OCI-LY3 (cell line): ENCODE measurements at regions not wholly inside any gene's neighbourhood (a gene's known extent, or its start where the extent isn't known, plus 50 kb on each side); places are given as distances from the start of the nearest gene placed in this dataset.

Experiments
- EZH2phosphoT487 ChIP-seq: fragments of 200-600 bp; shearing (Covaris generic); IDR thresholded peaks from 2 replicates; pipeline ENCODE4 v1.6.1; 2018; ENCODE audit warnings: antibody characterized with exemption, mixed run types, low read depth
- TF ChIP-seq, protein P1 (sequence below): fragments of 200-600, 300-600 bp; sonication (generic); IDR thresholded peaks from 2 replicates; pipeline ENCODE4 v1.5.1; 2014; ENCODE audit warnings: antibody characterized with exemption, low read length, low read depth

DNA sequence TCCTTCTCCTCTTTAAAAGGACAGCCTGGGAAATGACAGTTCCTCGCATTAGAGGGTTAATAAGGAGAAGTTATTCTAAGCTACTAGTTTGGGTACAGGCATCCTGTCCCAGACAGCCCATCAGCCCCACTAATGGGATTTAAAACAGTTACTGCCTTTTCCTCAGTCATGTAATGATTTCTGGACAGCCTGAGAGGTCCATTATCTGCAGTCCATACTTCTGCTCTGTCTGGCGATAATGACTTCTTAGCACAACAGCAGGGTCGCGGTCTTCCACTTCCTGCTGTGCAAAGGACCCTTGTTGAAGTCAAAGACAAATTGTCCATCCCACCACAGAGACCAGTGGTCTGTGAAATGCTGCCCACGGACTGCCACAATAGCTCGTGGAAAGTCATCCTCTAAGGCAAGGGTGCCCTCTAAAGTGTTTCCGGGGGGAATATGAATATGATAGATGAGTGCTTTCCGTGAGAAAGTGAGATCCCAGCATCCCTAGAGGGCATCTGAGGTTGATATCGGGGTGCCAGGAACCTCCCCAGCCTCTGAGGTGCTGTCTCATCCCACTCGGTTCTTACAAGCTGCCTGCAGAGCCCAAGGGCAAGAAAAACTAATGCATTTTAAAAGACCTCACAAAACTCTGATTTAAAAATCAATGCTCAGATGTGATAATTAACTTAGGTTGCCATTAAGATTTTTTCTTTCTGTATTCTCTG, 100.7 kb downstream of the SHOX2 start:
- TF ChIP-seq, protein P1, sequence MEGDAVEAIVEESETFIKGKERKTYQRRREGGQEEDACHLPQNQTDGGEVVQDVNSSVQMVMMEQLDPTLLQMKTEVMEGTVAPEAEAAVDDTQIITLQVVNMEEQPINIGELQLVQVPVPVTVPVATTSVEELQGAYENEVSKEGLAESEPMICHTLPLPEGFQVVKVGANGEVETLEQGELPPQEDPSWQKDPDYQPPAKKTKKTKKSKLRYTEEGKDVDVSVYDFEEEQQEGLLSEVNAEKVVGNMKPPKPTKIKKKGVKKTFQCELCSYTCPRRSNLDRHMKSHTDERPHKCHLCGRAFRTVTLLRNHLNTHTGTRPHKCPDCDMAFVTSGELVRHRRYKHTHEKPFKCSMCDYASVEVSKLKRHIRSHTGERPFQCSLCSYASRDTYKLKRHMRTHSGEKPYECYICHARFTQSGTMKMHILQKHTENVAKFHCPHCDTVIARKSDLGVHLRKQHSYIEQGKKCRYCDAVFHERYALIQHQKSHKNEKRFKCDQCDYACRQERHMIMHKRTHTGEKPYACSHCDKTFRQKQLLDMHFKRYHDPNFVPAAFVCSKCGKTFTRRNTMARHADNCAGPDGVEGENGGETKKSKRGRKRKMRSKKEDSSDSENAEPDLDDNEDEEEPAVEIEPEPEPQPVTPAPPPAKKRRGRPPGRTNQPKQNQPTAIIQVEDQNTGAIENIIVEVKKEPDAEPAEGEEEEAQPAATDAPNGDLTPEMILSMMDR: no peak
- TF ChIP-seq EZH2phosphoT487: no peak
